ENCODE measurements at regions not wholly inside any gene's neighbourhood (a gene's known extent, or its start where the extent isn't known, plus 50 kb on each side); places are given as distances from the start of the nearest gene placed in this dataset.

DNA sequence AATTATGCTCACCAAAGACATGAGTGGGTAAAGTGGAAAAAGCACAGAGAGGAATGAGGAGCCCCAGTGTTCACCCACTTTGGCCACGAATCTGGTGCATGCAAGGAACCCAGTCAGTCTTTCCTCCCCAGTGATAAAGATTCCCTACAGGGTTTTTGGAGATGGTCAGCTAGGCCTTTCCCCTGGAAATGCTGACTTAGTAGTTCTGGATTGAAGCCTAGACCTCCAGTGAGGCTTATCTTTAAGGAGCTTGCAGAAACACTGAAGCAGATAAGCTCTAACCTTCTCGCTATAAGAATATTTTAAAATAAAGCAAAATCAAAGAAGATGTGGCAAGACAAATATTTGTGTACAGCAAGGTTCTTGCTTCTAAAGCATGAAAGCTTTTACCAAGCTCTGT lies 178.3 kb upstream of the CCDC68 start:
- Mint-ChIP-seq H3K36me3 (no peaks in the 10 kb centered on the region), H3K27me3 (no peaks in the 10 kb centered on the region), H3K27ac (no peak overlapping the region), H3K4me1 (no peaks in the 10 kb centered on the region), H3K9me3 (ENCODE audit: low read depth) (no peaks in the 10 kb centered on the region), H3K4me3 (no peak overlapping the region)
- CTCF ChIA-PET, result no interaction called here
- no peak for ATAC-seq
- DNase-seq, result no peak

DNA sequence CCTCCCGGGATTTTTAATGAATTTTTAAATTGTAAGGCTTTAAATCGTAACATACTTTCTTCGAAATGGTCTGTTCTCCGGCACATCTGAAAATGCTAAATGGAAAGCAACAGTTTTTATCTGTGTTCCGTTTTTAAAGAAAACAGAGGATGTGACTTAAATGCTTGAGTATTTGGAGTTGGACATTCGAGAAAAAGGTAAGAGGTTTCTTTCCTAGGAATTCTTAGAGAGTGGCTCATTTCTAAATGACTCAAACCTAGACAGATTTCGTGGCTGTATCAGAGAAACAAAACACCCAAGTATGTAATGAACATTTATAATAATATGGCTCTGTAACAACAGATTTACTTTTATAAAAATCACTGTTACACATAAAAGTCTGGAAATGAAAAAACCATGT lies 177.6 kb upstream of the CCDC68 start:
- no peaks in the 10 kb centered on the region for H3K4me1 Mint-ChIP-seq
- DNase-seq, result no peak
- H3K27ac Mint-ChIP-seq, result no peak overlapping the region
- H3K9me3 Mint-ChIP-seq (ENCODE audit: low read depth), result no peaks in the 10 kb centered on the region
- no peaks in the 10 kb centered on the region for H3K27me3 Mint-ChIP-seq
- H3K36me3 Mint-ChIP-seq, result no peaks in the 10 kb centered on the region
- no peak for ATAC-seq
- H3K4me3 Mint-ChIP-seq, result no peak overlapping the region
- CTCF ChIA-PET, result no interaction called here

DNA sequence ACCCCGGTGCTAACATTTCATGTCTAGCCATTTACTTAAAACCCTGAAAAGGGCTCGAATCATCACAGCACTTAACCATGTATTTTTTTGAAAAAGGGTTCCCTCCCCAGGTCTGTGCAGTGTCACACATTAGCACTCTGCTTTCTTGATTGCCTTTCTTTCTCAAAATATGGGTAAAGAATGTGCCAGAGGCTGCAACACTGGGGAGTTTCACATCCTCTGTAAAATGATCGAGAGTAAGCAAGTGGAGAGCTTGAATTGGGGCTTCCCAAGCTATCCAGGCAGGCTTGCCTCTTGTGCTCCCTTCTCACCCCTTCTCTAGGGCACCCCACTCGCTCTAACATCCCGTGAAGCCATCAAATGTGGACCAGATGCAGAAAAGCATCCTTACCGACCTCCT lies 177.0 kb upstream of the CCDC68 start:
- DNase-seq, result no peak
- Mint-ChIP-seq H3K36me3 (no peaks in the 10 kb centered on the region), H3K27me3 (no peaks in the 10 kb centered on the region), H3K4me1 (no peaks in the 10 kb centered on the region), H3K9me3 (ENCODE audit: low read depth) (no peaks in the 10 kb centered on the region), H3K4me3 (no peak overlapping the region), H3K27ac (no peak overlapping the region)
- no peak for ATAC-seq
- CTCF ChIA-PET, result no interaction called here

DNA sequence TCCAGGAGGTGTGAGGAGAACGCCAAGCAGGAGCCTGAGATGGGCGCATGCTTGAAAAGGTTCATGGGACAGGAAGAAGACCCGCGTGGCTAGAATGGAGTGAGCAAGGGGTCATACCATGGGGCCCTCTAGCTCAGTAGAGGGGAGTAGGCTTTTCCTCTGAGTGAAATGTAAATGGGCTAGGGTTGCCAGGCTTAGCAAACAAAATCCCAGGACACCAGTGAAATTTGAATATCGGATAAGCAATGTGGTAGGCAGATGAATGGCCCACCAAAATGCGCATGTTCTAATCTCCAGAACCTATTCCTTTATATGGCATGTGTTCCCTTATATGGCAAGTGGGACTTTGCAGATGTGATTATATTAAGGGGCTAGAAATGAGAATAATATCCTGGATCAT lies 174.1 kb upstream of the CCDC68 start:
- DNase-seq (no peak), ATAC-seq (no peak)
- H3K4me3 Mint-ChIP-seq, result no peak overlapping the region
- H3K9me3 Mint-ChIP-seq (ENCODE audit: low read depth), result no peaks in the 10 kb centered on the region
- H3K27me3 Mint-ChIP-seq, result no peaks in the 10 kb centered on the region
- H3K27ac Mint-ChIP-seq, result no peak overlapping the region
- no peaks in the 10 kb centered on the region for H3K36me3 Mint-ChIP-seq
- CTCF ChIA-PET, result no interaction called here
- H3K4me1 Mint-ChIP-seq, result no peaks in the 10 kb centered on the region

DNA sequence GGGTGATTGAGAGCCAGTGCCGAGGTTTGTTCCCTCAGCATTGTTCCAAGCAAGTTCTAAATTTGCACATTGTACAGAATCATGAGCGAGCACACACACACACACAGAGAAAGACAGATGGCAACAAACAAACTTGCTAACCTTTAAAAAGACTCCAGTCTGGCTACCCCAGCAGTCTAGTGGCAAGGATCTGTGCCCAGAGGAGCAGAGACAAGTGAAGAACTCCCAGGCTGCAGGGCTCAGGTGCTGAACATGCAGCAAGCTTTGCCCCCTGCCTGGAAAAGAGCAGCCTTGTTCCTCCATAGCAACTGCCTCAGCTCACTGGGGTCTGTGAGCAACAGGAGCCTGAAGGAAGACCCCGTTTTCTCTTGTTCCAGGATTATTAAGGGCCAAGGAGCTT lies 169.2 kb upstream of the CCDC68 start:
- CTCF ChIA-PET, result no interaction called here
- no peaks in the 10 kb centered on the region for H3K4me1 Mint-ChIP-seq
- no peak for ATAC-seq
- no peaks in the 10 kb centered on the region for H3K36me3 Mint-ChIP-seq
- DNase-seq, result no peak
- H3K27me3 Mint-ChIP-seq, result no peaks in the 10 kb centered on the region
- H3K9me3 Mint-ChIP-seq (ENCODE audit: low read depth), result no peaks in the 10 kb centered on the region
- no peak overlapping the region for H3K4me3 Mint-ChIP-seq
- no peak overlapping the region for H3K27ac Mint-ChIP-seq

DNA sequence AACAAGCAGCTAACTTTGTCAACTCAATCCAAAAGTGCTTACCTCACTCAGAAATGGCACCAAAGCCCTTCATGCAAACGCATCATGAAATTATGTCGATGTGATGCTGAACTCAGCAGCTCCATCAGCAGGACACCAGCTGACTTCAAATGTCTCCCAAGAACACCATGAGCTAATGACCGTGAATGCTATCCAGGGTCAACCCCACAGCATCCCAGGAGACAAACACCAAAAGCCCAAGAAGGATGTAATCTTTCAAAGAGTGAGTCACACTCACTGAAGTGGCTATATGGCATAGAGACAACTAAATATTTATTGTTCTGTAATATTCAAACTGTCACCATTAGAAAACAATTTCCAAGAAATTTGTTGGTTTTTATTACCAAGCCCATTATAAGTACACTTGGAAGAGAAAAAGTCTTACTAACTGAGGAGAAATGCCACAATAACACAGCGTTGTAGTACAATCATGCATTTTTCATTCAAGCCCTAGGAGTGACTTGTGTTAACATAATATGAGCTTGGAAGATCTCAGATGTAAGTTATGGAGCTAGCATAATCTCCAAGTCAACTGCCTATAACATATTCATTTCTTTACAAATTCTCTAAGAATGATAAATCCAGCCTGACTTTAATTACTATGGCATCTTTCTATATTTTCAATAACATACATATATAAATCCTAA lies 165.0 kb upstream of the CCDC68 start:
- no peak for DNase-seq
- no peak overlapping the region for H3K27ac Mint-ChIP-seq
- no peaks in the 10 kb centered on the region for H3K36me3 Mint-ChIP-seq
- no peaks in the 10 kb centered on the region for H3K4me1 Mint-ChIP-seq
- H3K4me3 Mint-ChIP-seq, result no peak overlapping the region
- no peak for ATAC-seq
- CTCF ChIA-PET, result no interaction called here
- H3K9me3 Mint-ChIP-seq (ENCODE audit: low read depth), result peaks cover 3% of the 10 kb centered on the region
- no peaks in the 10 kb centered on the region for H3K27me3 Mint-ChIP-seq

DNA sequence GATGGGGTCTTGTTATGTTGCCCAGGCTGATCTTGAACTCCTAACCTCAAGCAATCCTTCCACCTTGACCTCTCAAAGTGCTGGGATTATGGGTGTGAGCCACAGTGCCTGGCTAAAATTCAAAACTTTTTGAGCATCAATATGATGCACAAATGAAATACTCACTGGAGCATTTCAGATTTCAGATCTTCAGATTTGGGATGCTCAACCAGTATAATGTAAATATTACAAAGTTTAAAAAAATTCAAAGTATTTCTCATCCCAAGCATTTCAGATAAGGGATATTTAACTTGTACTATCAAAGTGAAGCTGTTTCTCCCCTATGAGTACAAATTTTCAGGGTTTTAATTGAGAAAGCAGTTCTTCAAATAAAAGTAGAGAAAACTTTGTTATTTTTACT lies 164.1 kb upstream of the CCDC68 start:
- Mint-ChIP-seq H3K4me1 (no peaks in the 10 kb centered on the region), H3K4me3 (no peak overlapping the region), H3K27ac (no peak overlapping the region), H3K27me3 (no peaks in the 10 kb centered on the region), H3K9me3 (ENCODE audit: low read depth) (peaks cover 3% of the 10 kb centered on the region), H3K36me3 (no peaks in the 10 kb centered on the region)
- CTCF ChIA-PET, result no interaction called here
- DNase-seq, result no peak
- no peak for ATAC-seq

DNA sequence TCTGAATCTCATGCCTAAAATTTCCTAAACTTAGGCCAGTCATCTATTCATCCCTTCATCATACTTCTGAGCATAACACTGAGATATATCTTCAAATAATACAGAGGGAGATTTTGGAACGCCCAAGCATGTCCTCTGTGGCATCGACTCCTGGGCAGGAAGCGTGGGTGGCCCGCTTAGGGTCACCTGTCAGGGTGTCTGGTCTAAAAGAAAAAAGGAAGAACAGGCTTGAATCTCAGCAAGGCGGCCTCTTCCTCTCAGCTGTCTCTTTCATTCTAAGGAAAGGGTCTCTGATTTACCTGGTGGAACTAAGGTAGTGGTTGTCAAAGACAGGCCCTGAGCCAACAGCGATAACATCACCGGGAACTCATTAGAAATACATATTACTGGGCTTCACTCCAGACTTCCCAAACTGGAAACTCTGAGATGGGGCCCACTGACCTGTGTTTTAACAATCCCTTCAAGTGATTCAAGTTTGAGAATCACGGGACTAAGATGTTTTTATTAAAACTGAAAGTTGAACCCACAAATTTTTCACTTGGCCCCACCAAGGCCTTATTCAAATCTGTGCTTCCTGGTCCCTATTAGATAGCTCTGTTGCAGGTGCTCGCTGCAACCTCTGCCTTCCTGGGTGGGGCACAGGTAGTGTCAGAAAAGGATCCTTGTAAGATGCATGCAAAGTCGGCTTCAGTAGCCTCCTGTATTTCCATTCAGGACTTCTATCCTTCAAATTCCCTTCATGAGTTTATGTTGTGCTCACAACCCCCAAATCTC lies 162.3 kb upstream of the CCDC68 start:
- no peak for DNase-seq
- Mint-ChIP-seq H3K4me3 (no peak overlapping the region), H3K27me3 (no peaks in the 10 kb centered on the region), H3K9me3 (ENCODE audit: low read depth) (peaks cover 3% of the 10 kb centered on the region), H3K27ac (no peak overlapping the region), H3K4me1 (no peaks in the 10 kb centered on the region), H3K36me3 (no peaks in the 10 kb centered on the region)
- ATAC-seq, result no peak
- CTCF ChIA-PET, result no interaction called here

DNA sequence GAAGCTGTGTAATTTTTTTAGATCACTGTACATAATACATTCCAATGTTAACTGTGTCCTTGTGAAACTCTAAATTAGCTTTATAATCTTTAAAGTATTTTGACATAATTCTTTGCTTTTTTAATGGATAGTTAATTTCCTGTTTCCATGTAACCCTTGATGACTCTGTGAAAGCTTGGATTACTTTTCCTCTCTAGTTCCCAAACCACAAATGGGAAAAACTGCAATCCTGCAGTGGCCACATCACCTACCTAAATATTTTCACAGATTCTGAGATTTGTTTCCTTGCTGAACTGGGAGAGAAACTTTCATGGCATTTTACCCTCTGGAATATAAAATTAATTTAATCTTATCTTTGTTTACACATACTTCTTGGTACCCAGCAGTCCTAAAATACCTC lies 161.6 kb upstream of the CCDC68 start:
- Mint-ChIP-seq H3K27ac (no peak overlapping the region), H3K36me3 (no peaks in the 10 kb centered on the region), H3K4me1 (no peaks in the 10 kb centered on the region), H3K9me3 (ENCODE audit: low read depth) (peaks cover 3% of the 10 kb centered on the region), H3K27me3 (no peaks in the 10 kb centered on the region), H3K4me3 (no peak overlapping the region)
- DNase-seq, result no peak
- CTCF ChIA-PET, result no interaction called here
- no peak for ATAC-seq

DNA sequence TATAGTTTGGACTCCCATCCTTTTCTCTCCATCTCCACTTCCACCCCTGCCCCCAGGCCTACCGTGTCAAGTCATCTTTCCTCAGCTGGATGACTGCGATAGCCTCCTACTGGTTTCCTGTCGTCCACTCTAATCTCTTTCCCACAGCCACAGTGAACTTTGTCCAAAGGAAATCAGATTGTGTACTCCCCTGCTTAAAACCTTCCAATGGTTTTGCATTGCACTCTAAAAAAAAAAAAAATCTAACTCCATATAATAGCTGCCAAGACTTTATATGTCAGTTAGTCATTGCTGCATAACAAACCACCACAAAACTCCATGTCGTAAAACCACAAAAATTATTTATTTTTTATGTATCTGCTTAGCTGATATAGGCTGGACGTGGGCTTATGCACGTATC lies 160.2 kb upstream of the CCDC68 start:
- CTCF ChIA-PET, result no interaction called here
- no peak for DNase-seq

DNA sequence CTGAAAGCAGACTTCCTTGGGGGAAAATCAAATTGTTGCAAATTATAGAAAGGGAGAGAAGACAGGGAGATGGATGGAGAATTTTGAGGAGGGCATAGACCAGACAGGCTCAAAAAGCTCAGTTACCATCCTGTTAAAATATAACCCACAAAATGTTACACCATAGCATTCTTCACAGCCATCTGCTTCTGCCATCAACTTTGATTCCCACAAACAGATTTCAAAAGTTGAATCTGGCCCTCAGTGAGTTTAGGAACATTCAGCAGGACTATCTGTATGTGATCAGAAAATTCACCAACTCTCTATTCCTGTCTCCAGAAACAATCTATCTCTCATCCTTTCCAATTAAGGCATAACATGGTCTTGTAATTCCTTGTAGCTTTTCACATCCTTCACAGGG lies 159.8 kb upstream of the CCDC68 start:
- no peak overlapping the region for H3K27ac Mint-ChIP-seq
- CTCF ChIA-PET, result no interaction called here
- no peak for DNase-seq
- peaks cover 3% of the 10 kb centered on the region for H3K9me3 Mint-ChIP-seq (ENCODE audit: low read depth)
- H3K4me1 Mint-ChIP-seq, result no peaks in the 10 kb centered on the region
- no peak overlapping the region for H3K4me3 Mint-ChIP-seq
- no peaks in the 10 kb centered on the region for H3K36me3 Mint-ChIP-seq
- H3K27me3 Mint-ChIP-seq, result no peaks in the 10 kb centered on the region
- no peak for ATAC-seq

More for the DNA sequence above, 160.2 kb upstream of the CCDC68 start:
- ATAC-seq, result no peak
- Mint-ChIP-seq H3K9me3 (ENCODE audit: low read depth) (peaks cover 3% of the 10 kb centered on the region), H3K27me3 (no peaks in the 10 kb centered on the region), H3K4me1 (no peaks in the 10 kb centered on the region), H3K36me3 (no peaks in the 10 kb centered on the region), H3K4me3 (no peak overlapping the region), H3K27ac (no peak overlapping the region)

DNA sequence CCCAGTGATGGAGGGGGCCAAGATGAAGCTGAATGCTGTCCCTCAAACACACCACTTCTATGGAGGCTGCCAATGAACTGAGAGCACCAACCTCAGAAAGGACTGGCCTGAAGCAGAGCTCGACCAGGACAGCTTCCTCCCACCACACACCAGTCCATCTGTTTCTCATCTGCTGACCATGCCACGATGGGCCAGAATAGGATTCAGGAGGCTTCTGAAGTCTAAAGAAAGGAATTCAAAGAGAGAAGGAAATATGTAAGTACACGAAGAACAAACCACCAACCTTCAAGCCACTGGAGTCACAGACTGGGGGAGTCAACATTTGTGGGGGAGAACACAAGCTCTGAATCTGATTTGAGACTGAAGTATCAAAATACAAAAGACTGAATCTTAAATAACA lies 157.6 kb upstream of the CCDC68 start:
- no peak for DNase-seq
- Mint-ChIP-seq H3K27me3 (no peaks in the 10 kb centered on the region), H3K9me3 (ENCODE audit: low read depth) (peaks cover 3% of the 10 kb centered on the region), H3K27ac (no peak overlapping the region), H3K4me3 (no peak overlapping the region), H3K4me1 (no peaks in the 10 kb centered on the region), H3K36me3 (no peaks in the 10 kb centered on the region)
- ATAC-seq, result no peak
- CTCF ChIA-PET, result no interaction called here

DNA sequence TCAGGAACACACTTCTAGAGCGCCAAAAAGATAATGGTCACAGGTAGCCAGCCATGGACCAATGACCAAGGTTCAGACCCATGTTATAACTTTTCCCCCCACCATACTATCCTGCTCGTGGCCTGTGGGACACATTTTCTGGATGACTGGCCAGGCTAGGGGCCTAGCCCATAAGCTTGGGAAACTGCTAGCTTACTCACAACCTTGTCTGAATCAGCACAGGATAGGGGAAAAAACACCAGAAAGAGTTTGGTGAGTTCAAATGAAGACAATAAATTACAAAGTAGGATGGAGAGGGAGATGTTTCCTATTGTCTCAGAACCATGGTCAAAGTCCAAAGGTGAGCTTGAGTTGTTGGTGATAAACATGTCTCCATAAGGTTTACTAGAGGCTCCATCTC lies 156.3 kb upstream of the CCDC68 start:
- no peaks in the 10 kb centered on the region for H3K27me3 Mint-ChIP-seq
- no peak for ATAC-seq
- CTCF ChIA-PET, result no interaction called here

DNA sequence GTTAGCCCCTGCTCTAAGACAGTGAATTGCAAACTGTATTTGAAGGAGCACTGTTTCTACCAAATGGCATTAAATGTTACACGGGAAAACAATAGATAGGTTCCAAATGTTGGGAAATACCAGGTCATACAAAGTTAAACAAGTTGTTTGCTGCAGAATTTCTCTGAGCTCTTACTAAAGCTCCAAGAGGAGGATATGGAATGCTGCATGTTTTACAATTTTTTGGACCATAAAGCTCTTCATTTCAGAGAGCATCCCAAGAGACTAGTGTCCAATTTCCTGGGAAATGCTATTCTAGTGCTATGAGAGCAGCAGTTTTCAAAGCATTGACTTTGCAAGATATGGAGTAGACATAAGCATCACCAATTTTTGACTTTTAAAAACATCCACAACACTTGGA lies 155.6 kb upstream of the CCDC68 start:
- Mint-ChIP-seq H3K4me1 (no peaks in the 10 kb centered on the region), H3K9me3 (ENCODE audit: low read depth) (no peaks in the 10 kb centered on the region), H3K27me3 (no peaks in the 10 kb centered on the region), H3K36me3 (no peaks in the 10 kb centered on the region), H3K27ac (no peak overlapping the region), H3K4me3 (no peak overlapping the region)
- DNase-seq (no peak), ATAC-seq (no peak)
- CTCF ChIA-PET, result no interaction called here

More for the DNA sequence above, 156.3 kb upstream of the CCDC68 start:
- Mint-ChIP-seq H3K4me3 (no peak overlapping the region), H3K36me3 (no peaks in the 10 kb centered on the region), H3K27ac (no peak overlapping the region), H3K9me3 (ENCODE audit: low read depth) (peaks cover 3% of the 10 kb centered on the region), H3K4me1 (no peaks in the 10 kb centered on the region)
- no peak for DNase-seq

Data from activated CD8-positive, alpha-beta memory T cell treated with anti-CD3 and anti-CD28 coated beads, Interleukin-2, amount 10 ng/mL, durations not matched to agents 7 days and 5 days (primary cell).